Osteoblast (primary cell): ENCODE measurements at regions not wholly inside any gene's neighbourhood (a gene's known extent, or its start where the extent isn't known, plus 50 kb on each side); places are given as distances from the start of the nearest gene placed in this dataset.

ENCODE experiments used
- DNase-seq: peaks from one replicate; pipeline ENCODE4 v3.0.0; 2011; ENCODE audit warnings: low spot score, mixed read lengths; ENCODE audit not compliant: insufficient read length; ENCODE audit errors: missing footprints
- H2AFZ ChIP-seq: 2 replicates; pipeline ENCODE4 v1.6.0; 2011; ENCODE audit warnings: mild to moderate bottlenecking, low read length
- H3K27ac ChIP-seq: 2 replicates; pipeline ENCODE4 v1.5.1; 2011; ENCODE audit warnings: mild to moderate bottlenecking, low read depth, low read length, moderate library complexity
- H3K27me3 ChIP-seq: 2 replicates; pipeline ENCODE4 v1.6.0; 2012; ENCODE audit warnings: mild to moderate bottlenecking, control low read depth, inconsistent platforms, low read length, moderate library complexity; ENCODE audit not compliant: insufficient read depth
- H3K36me3 ChIP-seq: 2 replicates; pipeline ENCODE4 v1.5.1; 2011; ENCODE audit warnings: mild to moderate bottlenecking, low read length, control low read depth, moderate library complexity; ENCODE audit not compliant: insufficient read depth
- H3K4me1 ChIP-seq: 2 replicates; pipeline ENCODE4 v1.5.1; 2011; ENCODE audit warnings: mild to moderate bottlenecking, low read length, control low read depth, moderate library complexity; ENCODE audit not compliant: insufficient read depth
- H3K4me2 ChIP-seq: 2 replicates; pipeline ENCODE4 v1.6.0; 2011; ENCODE audit warnings: mild to moderate bottlenecking, low read length; ENCODE audit not compliant: insufficient read depth
- H3K4me3 ChIP-seq: fragments of 200-600 bp; sonication (generic); 3 replicates; pipeline ENCODE4 v1.5.1; 2012; ENCODE audit warnings: mild to moderate bottlenecking, low read length, inconsistent platforms; ENCODE audit not compliant: insufficient read depth
- H3K79me2 ChIP-seq: 2 replicates; pipeline ENCODE4 v1.6.0; 2012; ENCODE audit warnings: mild to moderate bottlenecking, low read length, control low read depth, inconsistent platforms; ENCODE audit not compliant: insufficient read depth
- H3K9me3 ChIP-seq: 2 replicates; pipeline ENCODE4 v1.5.1; 2011; ENCODE audit warnings: low read depth, low read length, control low read depth
- H4K20me1 ChIP-seq: 2 replicates; pipeline ENCODE4 v1.6.0; 2012; ENCODE audit warnings: mild to moderate bottlenecking, low read length, control low read depth; ENCODE audit not compliant: insufficient read depth
- TF ChIP-seq, protein P1 (sequence below): IDR thresholded peaks from 2 replicates; pipeline ENCODE4 v1.5.1; 2011; ENCODE audit warnings: mild to moderate bottlenecking, low read depth, low read length, moderate library complexity; ENCODE audit errors: extremely low read depth

DNA sequence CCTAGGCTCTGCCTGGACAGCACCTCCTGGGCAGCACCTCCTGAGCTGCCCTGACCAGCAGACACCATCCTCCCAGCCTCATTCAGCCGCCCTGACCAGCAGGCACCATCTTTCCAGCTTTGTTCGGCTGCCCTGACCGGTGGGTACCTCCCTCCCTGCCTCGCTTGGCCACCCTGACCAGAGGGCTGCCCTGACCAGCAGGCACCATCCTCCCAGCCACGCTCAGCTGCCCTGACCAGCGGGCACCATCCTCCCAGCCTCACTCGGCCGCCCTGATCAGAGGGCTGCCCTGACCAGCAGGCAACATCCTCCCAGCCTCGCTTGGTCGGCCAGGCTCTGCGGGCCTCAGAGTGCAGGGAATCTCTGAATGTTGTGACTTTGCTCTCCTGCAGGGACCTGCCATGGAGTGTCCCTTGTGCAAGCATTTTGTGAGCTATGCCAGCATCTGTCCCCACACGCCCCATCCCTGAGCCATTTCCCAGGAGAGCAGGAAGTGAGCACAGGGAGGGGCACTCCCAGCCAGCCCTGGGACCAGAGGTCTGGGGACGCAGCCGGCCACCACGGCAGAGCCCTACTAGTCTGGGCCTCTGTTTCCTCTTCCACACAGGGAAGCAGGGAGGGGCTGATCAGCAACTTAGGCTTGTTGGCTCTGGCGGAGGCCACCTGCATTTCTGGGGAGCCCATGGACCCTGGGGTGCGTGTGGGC is 265.5 kb downstream of the SEC23A start:
- Histone ChIP-seq H2AFZ (no peak overlapping the region), H3K27me3 (no peaks in the 10 kb centered on the region), H3K4me3 (no peak overlapping the region), H3K4me2 (no peak overlapping the region), H3K4me1 (no peaks in the 10 kb centered on the region), H3K79me2 (no peaks in the 10 kb centered on the region), H3K27ac (no peak overlapping the region), H4K20me1 (no peaks in the 10 kb centered on the region), H3K9me3 (no peaks in the 10 kb centered on the region), H3K36me3 (no peaks in the 10 kb centered on the region)
- TF ChIP-seq, protein P1, sequence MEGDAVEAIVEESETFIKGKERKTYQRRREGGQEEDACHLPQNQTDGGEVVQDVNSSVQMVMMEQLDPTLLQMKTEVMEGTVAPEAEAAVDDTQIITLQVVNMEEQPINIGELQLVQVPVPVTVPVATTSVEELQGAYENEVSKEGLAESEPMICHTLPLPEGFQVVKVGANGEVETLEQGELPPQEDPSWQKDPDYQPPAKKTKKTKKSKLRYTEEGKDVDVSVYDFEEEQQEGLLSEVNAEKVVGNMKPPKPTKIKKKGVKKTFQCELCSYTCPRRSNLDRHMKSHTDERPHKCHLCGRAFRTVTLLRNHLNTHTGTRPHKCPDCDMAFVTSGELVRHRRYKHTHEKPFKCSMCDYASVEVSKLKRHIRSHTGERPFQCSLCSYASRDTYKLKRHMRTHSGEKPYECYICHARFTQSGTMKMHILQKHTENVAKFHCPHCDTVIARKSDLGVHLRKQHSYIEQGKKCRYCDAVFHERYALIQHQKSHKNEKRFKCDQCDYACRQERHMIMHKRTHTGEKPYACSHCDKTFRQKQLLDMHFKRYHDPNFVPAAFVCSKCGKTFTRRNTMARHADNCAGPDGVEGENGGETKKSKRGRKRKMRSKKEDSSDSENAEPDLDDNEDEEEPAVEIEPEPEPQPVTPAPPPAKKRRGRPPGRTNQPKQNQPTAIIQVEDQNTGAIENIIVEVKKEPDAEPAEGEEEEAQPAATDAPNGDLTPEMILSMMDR: no peak
- DNase-seq: no peak

DNA sequence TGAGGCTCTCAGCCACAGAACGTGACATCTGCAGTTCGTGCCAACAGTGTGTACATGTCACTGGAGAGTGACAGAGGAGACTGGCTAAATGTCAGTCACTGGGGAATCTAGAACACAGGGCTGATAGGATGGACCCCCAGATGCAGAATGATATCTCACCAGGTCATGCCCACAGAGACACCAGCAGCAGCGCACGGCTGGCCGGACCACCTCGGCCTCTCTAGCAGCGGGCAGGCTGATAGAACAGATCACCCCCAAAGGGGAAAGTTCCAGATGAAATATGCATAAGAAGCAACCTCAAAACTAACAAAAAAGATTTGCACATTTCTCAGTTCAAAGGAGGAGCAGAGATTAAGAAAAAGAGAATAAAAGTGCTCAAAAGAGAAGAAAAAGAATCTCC is 266.5 kb downstream of the SEC23A start:
- no peaks in the 10 kb centered on the region for H3K9me3 ChIP-seq
- no peak overlapping the region for H3K4me3 ChIP-seq
- no peaks in the 10 kb centered on the region for H4K20me1 ChIP-seq
- H3K79me2 ChIP-seq: no peaks in the 10 kb centered on the region
- H2AFZ ChIP-seq: no peak overlapping the region
- H3K36me3 ChIP-seq: no peaks in the 10 kb centered on the region
- no peak overlapping the region for H3K4me2 ChIP-seq
- DNase-seq: no peak
- TF ChIP-seq, protein P1: no peak
- H3K27ac ChIP-seq: no peak overlapping the region
- H3K27me3 ChIP-seq: no peaks in the 10 kb centered on the region
- H3K4me1 ChIP-seq: no peaks in the 10 kb centered on the region

- Histone ChIP-seq H3K36me3 (no peaks in the 10 kb centered on the region), H3K4me2 (no peak overlapping the region), H3K4me3 (no peak overlapping the region), H2AFZ (no peak overlapping the region), H4K20me1 (no peaks in the 10 kb centered on the region), H3K27me3 (no peaks in the 10 kb centered on the region), H3K27ac (no peak overlapping the region), H3K4me1 (no peaks in the 10 kb centered on the region), H3K79me2 (no peaks in the 10 kb centered on the region), H3K9me3 (no peaks in the 10 kb centered on the region)
- DNase-seq: no peak
- TF ChIP-seq, protein P1: no peak
Measured at GRCh38 chr14:38835874-38836273, 267.2 kb downstream of the SEC23A start.

DNA sequence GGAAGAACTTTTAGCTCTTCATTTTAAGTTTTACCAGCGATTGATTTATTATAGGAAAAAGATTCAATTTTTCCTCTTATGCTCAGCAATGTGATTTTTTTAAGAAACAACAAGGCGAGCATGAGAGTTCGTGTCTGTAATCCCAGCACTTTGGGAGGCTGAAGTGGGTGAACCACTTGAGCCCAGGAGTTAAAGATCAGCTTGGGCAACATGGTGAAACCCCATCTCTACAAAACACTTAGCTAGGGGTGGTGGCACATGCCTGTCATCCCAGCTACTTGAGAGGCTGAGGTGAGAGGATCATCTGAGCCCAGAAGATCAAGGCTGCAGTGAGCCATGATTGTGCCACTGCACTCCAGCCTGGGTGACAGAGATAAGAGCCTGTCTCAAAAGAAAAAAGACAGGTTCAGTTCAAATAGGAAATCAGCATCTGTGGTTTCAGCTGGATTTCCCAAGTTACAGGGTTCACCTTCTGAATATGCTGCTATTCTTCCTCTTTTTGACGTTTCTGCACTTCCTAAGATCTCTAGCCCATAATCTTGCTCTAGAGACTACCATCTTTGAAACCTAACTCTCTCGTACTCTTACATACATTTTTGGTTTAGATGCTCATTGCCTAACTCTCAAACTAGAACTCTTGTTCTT is 274.7 kb downstream of the SEC23A start:
- Histone ChIP-seq H3K4me2 (no peak overlapping the region), H3K27ac (no peak overlapping the region), H2AFZ (no peak overlapping the region), H3K4me3 (no peak overlapping the region), H3K36me3 (no peaks in the 10 kb centered on the region), H3K4me1 (no peaks in the 10 kb centered on the region), H4K20me1 (no peaks in the 10 kb centered on the region), H3K79me2 (no peaks in the 10 kb centered on the region), H3K27me3 (no peaks in the 10 kb centered on the region), H3K9me3 (no peaks in the 10 kb centered on the region)
- no peak for DNase-seq
- TF ChIP-seq, protein P1: no peak
